Ammon's horn (tissue), 1 donor: ENCODE measurements at regions not wholly inside any gene's neighbourhood (a gene's known extent, or its start where the extent isn't known, plus 50 kb on each side); places are given as distances from the start of the nearest gene placed in this dataset.
"Not testable (repeated sequence)": the region's sequence is repeated elsewhere in the genome, so short reads cannot be mapped to it uniquely, and the experiment has no call there.

Experiments used
- DNase-seq: peaks from one replicate; pipeline ENCODE4 v3.0.0-alpha.2; 2016; ENCODE audit warnings: low spot score

GRCh38 chr4:72770708-72771107 lies 201.7 kb upstream of the ADAMTS3 start:
- no peak for DNase-seq

- peak; percentile 42 for DNase-seq
Measured at GRCh38 chr4:72768364-72768763, 199.3 kb upstream of the ADAMTS3 start.

GRCh38 chr4:72767618-72768302 lies 198.7 kb upstream of the ADAMTS3 start:
- no peak for DNase-seq

- not testable (repeated sequence) for DNase-seq
Measured at GRCh38 chr4:72765788-72766187, 196.8 kb upstream of the ADAMTS3 start.

- DNase-seq: no peak
Measured at GRCh38 chr4:72761368-72762038, 192.5 kb upstream of the ADAMTS3 start.

GRCh38 chr4:72753414-72753813 lies 184.4 kb upstream of the ADAMTS3 start:
- DNase-seq: not testable (repeated sequence)

GRCh38 chr4:72744103-72744725 lies 175.2 kb upstream of the ADAMTS3 start:
- peak; percentile 3 for DNase-seq

GRCh38 chr4:72743078-72743477 lies 174.1 kb upstream of the ADAMTS3 start:
- DNase-seq: no peak

GRCh38 chr4:72715299-72715698 lies 146.3 kb upstream of the ADAMTS3 start:
- no peak for DNase-seq

- no peak for DNase-seq
Measured at GRCh38 chr4:72714482-72715279, 145.7 kb upstream of the ADAMTS3 start.

- DNase-seq: no peak
Measured at GRCh38 chr4:72712997-72713396, 144.0 kb upstream of the ADAMTS3 start.

- no peak for DNase-seq
Measured at GRCh38 chr4:72709475-72709874, 140.5 kb upstream of the ADAMTS3 start.

GRCh38 chr4:72706684-72707083 lies 137.7 kb upstream of the ADAMTS3 start:
- no peak for DNase-seq

- DNase-seq: not testable (repeated sequence)
Measured at GRCh38 chr4:72704925-72705640, 136.1 kb upstream of the ADAMTS3 start.

- DNase-seq: no peak
Measured at GRCh38 chr4:72702948-72703347, 133.9 kb upstream of the ADAMTS3 start.

GRCh38 chr4:72701987-72702819 lies 133.2 kb upstream of the ADAMTS3 start:
- peak; percentile 64 for DNase-seq

GRCh38 chr4:72690771-72691170 lies 121.8 kb upstream of the ADAMTS3 start:
- DNase-seq: no peak

- no peak for DNase-seq
Measured at GRCh38 chr4:72689923-72690322, 120.9 kb upstream of the ADAMTS3 start.

GRCh38 chr4:72686390-72686789 lies 117.4 kb upstream of the ADAMTS3 start:
- DNase-seq: not testable (repeated sequence)

GRCh38 chr4:72679666-72680065 lies 110.6 kb upstream of the ADAMTS3 start:
- DNase-seq: no peak

- DNase-seq: no peak
Measured at GRCh38 chr4:72677886-72678285, 108.9 kb upstream of the ADAMTS3 start.
